Activated T-cell treated with anti-CD3 and anti-CD28 coated beads, Interleukin-2, amount 50 U/mL, for 4 hours (primary cell): ENCODE measurements at regions not wholly inside any gene's neighbourhood (a gene's known extent, or its start where the extent isn't known, plus 50 kb on each side); places are given as distances from the start of the nearest gene placed in this dataset.

Source experiments
- ATAC-seq, 2 donors: fragments of 200-7000 bp; cut with Tn5 transposase; one replicate each; pipeline ENCODE4 v1.10.0; 2021
- DNase-seq: peaks from one replicate; pipeline ENCODE4 v3.0.0-alpha.2; 2020
- H3K27me3 Mint-ChIP-seq: one replicate; pipeline ENCODE4 v1.8.0; 2021; ENCODE audit warnings: low read depth, mixed read lengths
- H3K36me3 Mint-ChIP-seq: one replicate; pipeline ENCODE4 v1.8.0; 2022; ENCODE audit warnings: mixed read lengths; ENCODE audit not compliant: insufficient read depth
- H3K4me1 Mint-ChIP-seq: one replicate; pipeline ENCODE4 v1.8.0; 2021; ENCODE audit warnings: low read depth, mixed read lengths
- H3K4me3 Mint-ChIP-seq: one replicate; pipeline ENCODE4 v1.8.0; 2021; ENCODE audit warnings: mild to moderate bottlenecking, moderate library complexity, mixed read lengths
- H3K9me3 Mint-ChIP-seq: one replicate; pipeline ENCODE4 v1.8.0; 2021; ENCODE audit warnings: mixed read lengths

GRCh38 chr12:128155571-128155970, 111.4 kb upstream of the TMEM132C start:
- Mint-ChIP-seq H3K36me3 (no peaks in the 10 kb centered on the region), H3K4me3 (no peak overlapping the region)

GRCh38 chr12:128163086-128163485, 103.9 kb upstream of the TMEM132C start:
- Mint-ChIP-seq H3K4me3 (no peak overlapping the region), H3K27me3 (no peaks in the 10 kb centered on the region), H3K36me3 (no peaks in the 10 kb centered on the region), H3K4me1 (no peaks in the 10 kb centered on the region), H3K9me3 (peaks cover under 1% of the 10 kb centered on the region)
- ATAC-seq (no peak), DNase-seq (no peak)

More at GRCh38 chr12:128155571-128155970, 111.4 kb upstream of the TMEM132C start:
- Mint-ChIP-seq H3K4me1 (no peaks in the 10 kb centered on the region), H3K9me3 (peaks cover 8% of the 10 kb centered on the region), H3K27me3 (no peaks in the 10 kb centered on the region)
- ATAC-seq (no peak), DNase-seq (no peak)

GRCh38 chr12:128164533-128164932, 102.4 kb upstream of the TMEM132C start:
- H3K9me3 Mint-ChIP-seq, result peaks cover 4% of the 10 kb centered on the region
- ATAC-seq, result no peak
- no peaks in the 10 kb centered on the region for H3K27me3 Mint-ChIP-seq
- no peak for DNase-seq
- no peaks in the 10 kb centered on the region for H3K36me3 Mint-ChIP-seq
- H3K4me3 Mint-ChIP-seq, result no peak overlapping the region
- H3K4me1 Mint-ChIP-seq, result no peaks in the 10 kb centered on the region

GRCh38 chr12:128165387-128165786, 101.6 kb upstream of the TMEM132C start:
- DNase-seq (no peak), ATAC-seq (no peak)
- no peaks in the 10 kb centered on the region for H3K27me3 Mint-ChIP-seq
- no peak overlapping the region for H3K4me3 Mint-ChIP-seq
- no peaks in the 10 kb centered on the region for H3K36me3 Mint-ChIP-seq
- H3K4me1 Mint-ChIP-seq, result no peaks in the 10 kb centered on the region
- H3K9me3 Mint-ChIP-seq, result peaks cover 4% of the 10 kb centered on the region

GRCh38 chr12:128168273-128168672, 98.7 kb upstream of the TMEM132C start:
- Mint-ChIP-seq H3K36me3 (no peaks in the 10 kb centered on the region), H3K4me3 (no peak overlapping the region), H3K9me3 (peaks cover 8% of the 10 kb centered on the region), H3K27me3 (no peaks in the 10 kb centered on the region), H3K4me1 (no peaks in the 10 kb centered on the region)
- DNase-seq (no peak), ATAC-seq (no peak)

GRCh38 chr12:128170181-128170580, 96.8 kb upstream of the TMEM132C start:
- DNase-seq (no peak), ATAC-seq (no peak)
- Mint-ChIP-seq H3K9me3 (peaks cover 8% of the 10 kb centered on the region), H3K4me3 (no peak overlapping the region), H3K4me1 (no peaks in the 10 kb centered on the region), H3K36me3 (no peaks in the 10 kb centered on the region), H3K27me3 (no peaks in the 10 kb centered on the region)

GRCh38 chr12:128178565-128178964, 88.4 kb upstream of the TMEM132C start:
- DNase-seq (no peak), ATAC-seq (no peak)
- H3K36me3 Mint-ChIP-seq, result no peaks in the 10 kb centered on the region
- no peaks in the 10 kb centered on the region for H3K4me1 Mint-ChIP-seq
- no peaks in the 10 kb centered on the region for H3K9me3 Mint-ChIP-seq
- H3K27me3 Mint-ChIP-seq, result no peaks in the 10 kb centered on the region
- no peak overlapping the region for H3K4me3 Mint-ChIP-seq

GRCh38 chr12:128178966-128179365, 88.0 kb upstream of the TMEM132C start:
- no peak for DNase-seq
- no peaks in the 10 kb centered on the region for H3K9me3 Mint-ChIP-seq
- no peak overlapping the region for H3K4me3 Mint-ChIP-seq

GRCh38 chr12:128180166-128180565, 86.8 kb upstream of the TMEM132C start:
- no peaks in the 10 kb centered on the region for H3K4me1 Mint-ChIP-seq
- H3K27me3 Mint-ChIP-seq, result no peaks in the 10 kb centered on the region
- ATAC-seq (no peak), DNase-seq (no peak)
- no peaks in the 10 kb centered on the region for H3K9me3 Mint-ChIP-seq
- no peak overlapping the region for H3K4me3 Mint-ChIP-seq
- H3K36me3 Mint-ChIP-seq, result no peaks in the 10 kb centered on the region

More at GRCh38 chr12:128178966-128179365, 88.0 kb upstream of the TMEM132C start:
- Mint-ChIP-seq H3K27me3 (no peaks in the 10 kb centered on the region), H3K4me1 (no peaks in the 10 kb centered on the region), H3K36me3 (no peaks in the 10 kb centered on the region)
- ATAC-seq, result no peak

GRCh38 chr12:128190052-128190451, 76.9 kb upstream of the TMEM132C start:
- Mint-ChIP-seq H3K4me1 (no peaks in the 10 kb centered on the region), H3K9me3 (no peaks in the 10 kb centered on the region), H3K4me3 (no peak overlapping the region), H3K27me3 (no peaks in the 10 kb centered on the region), H3K36me3 (no peaks in the 10 kb centered on the region)
- ATAC-seq (no peak), DNase-seq (no peak)

- DNase-seq (no peak), ATAC-seq (no peak)
- H3K4me3 Mint-ChIP-seq, result no peak overlapping the region
- no peaks in the 10 kb centered on the region for H3K9me3 Mint-ChIP-seq
- no peaks in the 10 kb centered on the region for H3K27me3 Mint-ChIP-seq
- no peaks in the 10 kb centered on the region for H3K4me1 Mint-ChIP-seq
- no peaks in the 10 kb centered on the region for H3K36me3 Mint-ChIP-seq
These were observed 76.4 kb upstream of the TMEM132C start for GRCh38 chr12:128190614-128191013.

GRCh38 chr12:128191380-128191779, 75.6 kb upstream of the TMEM132C start:
- no peak for DNase-seq
- no peak for ATAC-seq
- Mint-ChIP-seq H3K4me1 (no peaks in the 10 kb centered on the region), H3K9me3 (no peaks in the 10 kb centered on the region), H3K36me3 (no peaks in the 10 kb centered on the region), H3K27me3 (no peaks in the 10 kb centered on the region), H3K4me3 (no peak overlapping the region)

GRCh38 chr12:128204711-128205110, 62.3 kb upstream of the TMEM132C start:
- Mint-ChIP-seq H3K4me1 (no peaks in the 10 kb centered on the region), H3K4me3 (no peak overlapping the region), H3K9me3 (peaks cover 12% of the 10 kb centered on the region), H3K27me3 (no peaks in the 10 kb centered on the region), H3K36me3 (no peaks in the 10 kb centered on the region)
- no peak for ATAC-seq
- DNase-seq, result no peak

- no peaks in the 10 kb centered on the region for H3K4me1 Mint-ChIP-seq
- ATAC-seq (no peak), DNase-seq (no peak)
- peaks cover 10% of the 10 kb centered on the region for H3K9me3 Mint-ChIP-seq
- no peaks in the 10 kb centered on the region for H3K36me3 Mint-ChIP-seq
- no peaks in the 10 kb centered on the region for H3K27me3 Mint-ChIP-seq
- H3K4me3 Mint-ChIP-seq, result no peak overlapping the region
These were observed 61.8 kb upstream of the TMEM132C start for GRCh38 chr12:128205145-128205544.

- ATAC-seq (no peak), DNase-seq (no peak)
- Mint-ChIP-seq H3K4me3 (no peak overlapping the region), H3K9me3 (peaks cover 6% of the 10 kb centered on the region), H3K36me3 (no peaks in the 10 kb centered on the region), H3K4me1 (no peaks in the 10 kb centered on the region), H3K27me3 (no peaks in the 10 kb centered on the region)
These were observed 61.2 kb upstream of the TMEM132C start for GRCh38 chr12:128205758-128206157.
